HG02678 (cell line): ENCODE measurements at regions not wholly inside any gene's neighbourhood (a gene's known extent, or its start where the extent isn't known, plus 50 kb on each side); places are given as distances from the start of the nearest gene placed in this dataset.
"Not testable (repeated sequence)": the region's sequence is repeated elsewhere in the genome, so short reads cannot be mapped to it uniquely, and the experiment has no call there.

ENCODE experiments used
- ATAC-seq: cut with Tn5 transposase; IDR thresholded peaks from one replicate; pipeline ENCODE4 v1.9.1; 2021; ENCODE audit warnings: mild to moderate bottlenecking, moderate library complexity; ENCODE audit not compliant: unreplicated experiment

DNA sequence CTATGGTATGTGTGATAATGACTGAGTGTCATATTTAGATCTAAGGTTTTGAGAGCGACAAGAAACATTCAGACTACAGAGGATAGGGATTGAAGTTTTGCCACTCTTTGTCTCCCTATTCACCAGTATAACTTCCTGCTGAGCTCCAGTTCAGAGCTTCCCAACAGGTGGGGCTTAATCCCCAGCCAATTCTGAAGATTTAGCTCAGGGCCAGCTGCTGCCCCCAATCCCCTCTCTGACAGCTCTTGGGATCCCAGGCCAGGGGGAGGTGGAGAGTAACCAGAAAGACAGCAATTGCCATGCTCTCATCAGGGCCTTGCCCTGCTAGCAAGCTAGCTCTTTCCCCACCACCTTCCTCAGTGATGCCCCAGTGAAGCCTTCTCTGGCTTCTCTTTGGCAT is 57.8 kb downstream of the TRIL start:
- ATAC-seq: no peak

GRCh38 chr7:28893888-28894287 is 64.2 kb downstream of the TRIL start:
- ATAC-seq: no peak

- ATAC-seq: not testable (repeated sequence)
Observed at GRCh38 chr7:28891876-28892234, 66.3 kb downstream of the TRIL start.

DNA sequence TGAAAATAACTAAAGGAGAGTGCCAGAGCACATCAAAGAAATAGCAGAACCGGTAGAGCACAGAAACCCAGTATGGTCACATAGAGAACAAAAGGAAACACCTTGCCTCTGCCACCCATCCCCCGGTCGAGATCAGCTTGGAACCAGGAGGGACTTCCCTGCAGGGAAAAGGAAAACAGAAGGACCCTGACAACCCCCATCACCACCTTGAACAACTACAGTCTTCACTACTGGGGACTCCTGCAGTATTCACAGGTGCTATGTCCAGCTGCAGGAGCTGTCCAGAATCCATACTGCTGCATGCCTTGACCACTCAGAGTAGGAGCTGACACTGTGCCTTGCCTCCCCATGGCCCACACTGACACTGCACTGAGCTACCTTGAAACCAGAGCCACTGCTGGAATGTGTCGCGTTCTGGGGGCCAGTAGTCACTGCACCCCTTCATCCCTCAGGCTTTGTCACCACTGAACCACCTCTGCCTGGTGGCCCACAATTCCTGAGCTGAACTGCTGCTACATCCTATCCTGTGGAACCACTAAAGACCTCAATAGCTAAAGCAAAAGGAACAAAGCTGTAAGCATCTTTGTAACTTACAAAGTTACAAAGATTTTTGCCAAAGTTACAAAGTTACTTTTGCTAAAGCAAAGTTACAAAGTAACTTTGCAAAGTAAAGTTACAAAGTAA is 66.8 kb downstream of the TRIL start:
- no peak for ATAC-seq

GRCh38 chr7:28890137-28890536 is 68.0 kb downstream of the TRIL start:
- peak; percentile 56 for ATAC-seq

- ATAC-seq: no peak
Observed at GRCh38 chr7:28889290-28889689, 68.8 kb downstream of the TRIL start.

DNA sequence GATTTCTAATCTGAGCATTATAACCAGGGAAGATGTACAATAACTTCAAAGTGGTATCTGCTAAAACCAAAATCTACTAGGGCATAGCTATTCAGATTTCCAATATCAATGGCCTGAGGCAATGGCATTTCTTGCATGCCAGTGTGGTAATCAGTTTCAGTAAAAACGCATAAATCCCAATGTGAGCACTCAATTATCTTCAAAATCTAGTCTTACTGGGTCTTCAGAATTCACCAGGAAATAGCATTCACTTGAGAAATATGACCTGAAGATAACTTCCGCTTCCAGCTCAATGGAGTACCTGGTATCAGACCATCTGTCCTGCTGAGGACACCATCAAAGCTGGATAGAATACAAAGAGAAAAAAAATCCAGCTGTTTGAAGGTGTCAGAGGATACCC is 72.4 kb downstream of the TRIL start:
- ATAC-seq: no peak

DNA sequence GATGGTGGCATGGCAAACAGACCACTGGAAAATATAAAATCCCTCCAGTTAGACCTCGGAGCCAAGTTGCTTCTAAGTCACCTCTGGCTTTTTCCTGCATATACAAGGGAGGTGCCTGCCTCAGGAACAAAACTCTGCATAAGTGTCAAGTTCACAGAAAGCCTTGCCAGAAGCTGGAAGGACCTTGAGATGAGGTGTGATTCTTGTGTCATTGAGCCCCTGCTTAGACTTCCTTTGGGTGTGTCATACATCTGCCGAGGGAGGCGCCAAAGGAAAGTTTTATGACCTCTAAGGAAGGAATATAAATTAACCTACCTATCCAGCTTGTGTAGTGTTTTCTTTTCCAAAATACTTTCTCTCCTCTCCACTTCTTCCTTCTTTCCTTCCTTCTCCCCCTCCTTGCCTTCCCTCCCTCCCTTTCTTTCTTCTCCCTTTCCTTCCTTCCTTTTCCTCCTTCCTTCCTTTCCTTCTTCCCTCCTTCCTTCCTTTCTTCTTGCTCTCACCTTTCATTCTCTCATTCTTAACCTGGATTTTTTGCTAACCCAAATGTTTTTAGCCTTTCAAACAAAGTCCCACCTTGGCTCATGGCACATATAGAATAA is 75.2 kb downstream of the TRIL start:
- no peak for ATAC-seq

- ATAC-seq: no peak
Observed at GRCh38 chr7:28879105-28879504, 79.0 kb downstream of the TRIL start.

DNA sequence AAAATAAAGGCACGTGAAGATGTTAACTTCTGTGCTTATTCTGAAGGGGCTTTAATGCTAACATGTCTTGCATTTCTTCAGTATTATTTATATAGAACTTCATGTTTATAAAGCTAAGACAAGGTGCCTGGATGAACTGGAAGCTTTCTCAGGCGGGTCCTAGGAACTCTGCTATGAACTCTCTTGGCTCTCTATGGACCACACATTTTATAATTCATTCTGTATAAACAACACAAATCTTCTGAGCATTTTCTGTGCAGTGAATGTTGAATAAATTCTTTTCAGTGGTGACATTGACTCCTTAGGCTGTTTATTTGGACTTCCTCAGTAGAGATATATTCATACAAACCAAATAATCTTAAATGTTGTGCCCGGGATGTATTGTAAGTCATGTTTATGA is 79.6 kb downstream of the TRIL start:
- no peak for ATAC-seq
